ENCODE measurements at regions not wholly inside any gene's neighbourhood (a gene's known extent, or its start where the extent isn't known, plus 50 kb on each side); places are given as distances from the start of the nearest gene placed in this dataset.

DNA sequence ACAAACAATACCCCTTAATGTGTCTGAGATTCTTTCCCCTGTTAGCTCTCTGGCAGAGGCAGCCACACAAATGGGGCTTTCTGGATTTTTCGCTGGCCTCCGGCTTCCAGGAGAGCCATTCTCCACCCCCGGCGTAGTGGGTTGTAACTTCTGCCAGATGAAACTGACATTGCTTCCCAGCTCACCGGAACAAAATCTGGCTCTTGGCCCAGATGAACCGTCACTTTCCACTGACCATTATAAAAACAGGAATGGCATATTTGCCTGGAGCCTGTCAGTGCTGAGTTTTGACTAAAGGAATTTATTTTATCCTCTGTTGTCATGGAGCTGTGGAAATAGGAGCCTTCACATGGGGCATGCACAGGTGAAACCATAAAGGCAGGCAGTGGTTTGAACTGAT lies 120.6 kb upstream of the GPR12 start:
- Histone ChIP-seq H3K27ac (ENCODE audit: low read length) (no peak overlapping the region), H3K4me1 (ENCODE audit: control insufficient read depth, insufficient read depth, low read length) (no peaks in the 10 kb centered on the region), H3K9me3 (ENCODE audit: control insufficient read depth, low read length) (no peaks in the 10 kb centered on the region), H3K27me3 (ENCODE audit: control insufficient read depth, insufficient read depth) (no peaks in the 10 kb centered on the region), H3K4me3 (ENCODE audit: low read length) (no peak overlapping the region)
- DNase-seq (peak in 1 of 3 donors; percentile 20), ATAC-seq (peak in 1 of 2 donors; percentile 40)
- intact Hi-C loops (cut with DNase I): no loop called here
- WGBS: 22% methylated on average over 6 of the region's 6 CpGs

DNA sequence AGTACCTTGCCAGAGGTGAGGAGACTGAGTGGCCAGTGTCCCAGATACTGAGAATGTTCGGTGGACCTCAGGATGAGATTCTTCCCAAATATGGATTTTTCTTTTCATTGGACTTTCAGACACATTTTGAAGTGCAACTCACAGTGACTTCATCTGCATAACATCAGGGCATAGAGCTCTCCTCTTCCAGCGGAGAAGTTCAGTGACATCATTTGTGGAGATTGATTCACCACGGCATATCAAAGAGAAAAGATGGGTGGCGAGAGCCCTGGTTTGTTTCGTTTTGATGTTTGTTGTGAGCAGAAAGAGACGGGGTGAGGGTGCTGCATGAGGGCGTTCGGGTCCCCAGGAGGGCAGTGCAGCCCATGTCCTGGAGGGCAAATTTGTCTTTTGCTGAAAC lies 120.1 kb upstream of the GPR12 start:
- no peaks in the 10 kb centered on the region for H3K9me3 ChIP-seq (ENCODE audit: control insufficient read depth, low read length)
- no peak overlapping the region for H3K4me3 ChIP-seq (ENCODE audit: low read length)
- H3K4me1 ChIP-seq (ENCODE audit: control insufficient read depth, insufficient read depth, low read length): no peaks in the 10 kb centered on the region
- whole genome bisulfite sequencing: 57% methylated on average over 8 of the region's 8 CpGs
- H3K27me3 ChIP-seq (ENCODE audit: control insufficient read depth, insufficient read depth): no peaks in the 10 kb centered on the region
- no peak for DNase-seq
- no peak overlapping the region for H3K27ac ChIP-seq (ENCODE audit: low read length)
- ATAC-seq: no peak
- intact Hi-C loops (cut with DNase I): no loop called here

GRCh38 chr13:26878438-26878837 lies 117.9 kb upstream of the GPR12 start:
- Histone ChIP-seq H3K9me3 (ENCODE audit: control insufficient read depth, low read length) (peaks cover 1% of the 10 kb centered on the region), H3K4me3 (ENCODE audit: low read length) (no peak overlapping the region), H3K4me1 (ENCODE audit: control insufficient read depth, insufficient read depth, low read length) (no peaks in the 10 kb centered on the region), H3K27me3 (ENCODE audit: control insufficient read depth, insufficient read depth) (no peaks in the 10 kb centered on the region), H3K27ac (ENCODE audit: low read length) (no peak overlapping the region)
- ATAC-seq (no peak), DNase-seq (no peak)
- 88% methylated on average over 1 of the region's 1 CpG for WGBS
- intact Hi-C loops (cut with DNase I): no loop called here

- WGBS: 79% methylated on average over 7 of the region's 7 CpGs
- Histone ChIP-seq H3K9me3 (ENCODE audit: control insufficient read depth, low read length) (peaks cover 1% of the 10 kb centered on the region), H3K27me3 (ENCODE audit: control insufficient read depth, insufficient read depth) (no peaks in the 10 kb centered on the region), H3K27ac (ENCODE audit: low read length) (no peak overlapping the region), H3K4me3 (ENCODE audit: low read length) (no peak overlapping the region), H3K4me1 (ENCODE audit: control insufficient read depth, insufficient read depth, low read length) (no peaks in the 10 kb centered on the region)
- intact Hi-C loops (cut with DNase I): loop anchor here (1.0 to 5.0 kb wide), 3 partner anchors 165 to 166 kb away; no protein-coding TSS in a partner anchor
- ATAC-seq (no peak), DNase-seq (no peak)
Measured at GRCh38 chr13:26873386-26873698, 112.8 kb upstream of the GPR12 start.

- no peaks in the 10 kb centered on the region for H3K4me1 ChIP-seq (ENCODE audit: control insufficient read depth, insufficient read depth, low read length)
- H3K27me3 ChIP-seq (ENCODE audit: control insufficient read depth, insufficient read depth): no peaks in the 10 kb centered on the region
- peaks cover 1% of the 10 kb centered on the region for H3K9me3 ChIP-seq (ENCODE audit: control insufficient read depth, low read length)
- 50% methylated on average over 28 of the region's 28 CpGs for WGBS
- H3K27ac ChIP-seq (ENCODE audit: low read length): no peak overlapping the region
- peak in 1 of 2 donors; percentile 45 for ATAC-seq
- peak; percentile 43 to 79 (median 77) for DNase-seq
- no peak overlapping the region for H3K4me3 ChIP-seq (ENCODE audit: low read length)
- intact Hi-C loops (cut with DNase I): loop anchor here (1.0 to 5.0 kb wide), 3 partner anchors 164 to 165 kb away; no protein-coding TSS in a partner anchor
Measured at GRCh38 chr13:26872525-26873385, 112.2 kb upstream of the GPR12 start.

GRCh38 chr13:26867451-26868091 lies 107.0 kb upstream of the GPR12 start:
- intact Hi-C loops (cut with DNase I): no loop called here
- 16% methylated on average over 5 of the region's 5 CpGs for WGBS
- DNase-seq (no peak), ATAC-seq (no peak)
- Histone ChIP-seq H3K4me3 (ENCODE audit: low read length) (no peak overlapping the region), H3K27me3 (ENCODE audit: control insufficient read depth, insufficient read depth) (no peaks in the 10 kb centered on the region), H3K4me1 (ENCODE audit: control insufficient read depth, insufficient read depth, low read length) (no peaks in the 10 kb centered on the region), H3K27ac (ENCODE audit: low read length) (no peak overlapping the region), H3K9me3 (ENCODE audit: control insufficient read depth, low read length) (no peaks in the 10 kb centered on the region)

- no peak for DNase-seq
- Histone ChIP-seq H3K4me3 (ENCODE audit: low read length) (no peak overlapping the region), H3K27ac (ENCODE audit: low read length) (no peak overlapping the region), H3K4me1 (ENCODE audit: control insufficient read depth, insufficient read depth, low read length) (no peaks in the 10 kb centered on the region), H3K27me3 (ENCODE audit: control insufficient read depth, insufficient read depth) (no peaks in the 10 kb centered on the region), H3K9me3 (ENCODE audit: control insufficient read depth, low read length) (no peaks in the 10 kb centered on the region)
- intact Hi-C loops (cut with DNase I): no loop called here
- ATAC-seq: no peak
- WGBS: 66% methylated on average over 5 of the region's 5 CpGs
Measured at GRCh38 chr13:26864576-26864975, 104.0 kb upstream of the GPR12 start.

DNA sequence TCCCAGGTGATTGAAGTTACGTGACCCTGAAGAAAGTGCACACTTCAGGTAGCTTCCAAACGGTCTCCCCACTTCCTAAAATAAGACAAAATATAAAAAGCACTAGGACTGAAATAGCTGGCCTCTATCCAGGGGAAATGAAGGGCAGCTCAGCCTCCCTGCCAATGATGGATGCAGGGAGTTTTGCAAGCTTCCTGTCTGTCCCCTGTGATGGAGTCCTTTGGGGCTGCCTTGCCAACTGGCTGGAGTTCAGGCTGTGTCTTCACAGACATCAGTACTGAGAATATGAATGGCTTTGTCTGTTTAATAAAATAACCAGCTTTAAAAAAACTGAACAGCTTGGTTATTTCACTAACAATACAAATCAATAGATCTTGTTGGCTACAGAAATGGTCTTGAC lies 101.4 kb upstream of the GPR12 start:
- Histone ChIP-seq H3K4me3 (ENCODE audit: low read length) (no peak overlapping the region), H3K27ac (ENCODE audit: low read length) (no peak overlapping the region), H3K27me3 (ENCODE audit: control insufficient read depth, insufficient read depth) (no peaks in the 10 kb centered on the region), H3K9me3 (ENCODE audit: control insufficient read depth, low read length) (no peaks in the 10 kb centered on the region), H3K4me1 (ENCODE audit: control insufficient read depth, insufficient read depth, low read length) (no peaks in the 10 kb centered on the region)
- 37% methylated on average over 2 of the region's 2 CpGs for WGBS
- no peak for ATAC-seq
- no peak for DNase-seq
- intact Hi-C loops (cut with DNase I): no loop called here

DNA sequence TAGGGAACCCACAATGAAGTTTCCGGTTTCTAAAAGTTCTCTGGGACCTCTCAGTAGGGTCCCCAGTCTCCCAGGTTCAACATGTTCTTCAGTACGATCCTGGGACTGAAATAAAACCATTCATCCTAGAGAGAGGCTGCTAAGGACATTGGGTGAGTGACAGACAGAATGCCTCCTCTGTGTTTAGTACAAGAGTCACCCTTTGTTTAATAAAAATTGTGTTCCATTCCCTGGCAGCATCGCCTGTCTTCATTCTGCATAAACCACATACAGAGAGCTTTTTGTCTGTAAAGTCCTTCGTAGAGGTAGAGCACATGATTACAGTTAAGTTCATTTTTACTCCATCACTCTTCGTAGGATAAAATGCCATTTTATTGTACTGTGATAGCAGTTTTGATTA lies 95.3 kb upstream of the GPR12 start:
- intact Hi-C loops (cut with DNase I): no loop called here

DNA sequence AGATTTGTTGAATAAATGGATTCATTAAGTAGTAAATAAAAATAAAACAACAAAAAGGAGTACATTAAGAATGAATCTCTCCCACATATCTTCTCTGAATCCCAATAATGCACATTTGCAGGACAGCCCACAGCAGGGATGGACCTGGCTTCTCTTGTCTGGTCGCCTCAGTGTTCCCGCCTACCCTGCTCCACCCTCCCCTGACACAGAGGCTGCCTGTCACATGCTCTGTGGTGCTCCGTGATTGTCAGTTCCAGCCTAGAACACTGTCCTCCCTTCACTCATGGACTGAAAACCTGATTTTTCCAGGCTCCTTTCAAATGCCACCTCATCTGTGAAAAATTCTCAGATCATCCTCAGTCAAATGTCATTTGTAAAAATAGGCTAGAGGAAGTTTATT lies 94.5 kb upstream of the GPR12 start:
- Histone ChIP-seq H3K4me3 (ENCODE audit: low read length) (no peak overlapping the region), H3K27me3 (ENCODE audit: control insufficient read depth, insufficient read depth) (no peaks in the 10 kb centered on the region), H3K27ac (ENCODE audit: low read length) (no peak overlapping the region), H3K9me3 (ENCODE audit: control insufficient read depth, low read length) (no peaks in the 10 kb centered on the region), H3K4me1 (ENCODE audit: control insufficient read depth, insufficient read depth, low read length) (no peaks in the 10 kb centered on the region)
- intact Hi-C loops (cut with DNase I): no loop called here
- 48% methylated on average over 3 of the region's 3 CpGs for WGBS
- ATAC-seq (no peak), DNase-seq (no peak)

More for the DNA sequence above, 95.3 kb upstream of the GPR12 start:
- no peak overlapping the region for H3K27ac ChIP-seq (ENCODE audit: low read length)
- no peak for ATAC-seq
- WGBS: 69% methylated on average over 5 of the region's 5 CpGs
- no peaks in the 10 kb centered on the region for H3K27me3 ChIP-seq (ENCODE audit: control insufficient read depth, insufficient read depth)
- no peak overlapping the region for H3K4me3 ChIP-seq (ENCODE audit: low read length)
- DNase-seq: no peak
- H3K4me1 ChIP-seq (ENCODE audit: control insufficient read depth, insufficient read depth, low read length): no peaks in the 10 kb centered on the region
- H3K9me3 ChIP-seq (ENCODE audit: control insufficient read depth, low read length): no peaks in the 10 kb centered on the region

GRCh38 chr13:26853323-26853722 lies 92.7 kb upstream of the GPR12 start:
- DNase-seq (no peak), ATAC-seq (no peak)
- Histone ChIP-seq H3K4me3 (ENCODE audit: low read length) (no peak overlapping the region), H3K27ac (ENCODE audit: low read length) (no peak overlapping the region), H3K27me3 (ENCODE audit: control insufficient read depth, insufficient read depth) (no peaks in the 10 kb centered on the region), H3K4me1 (ENCODE audit: control insufficient read depth, insufficient read depth, low read length) (no peaks in the 10 kb centered on the region), H3K9me3 (ENCODE audit: control insufficient read depth, low read length) (no peaks in the 10 kb centered on the region)
- WGBS: 42% methylated on average over 2 of the region's 2 CpGs
- intact Hi-C loops (cut with DNase I): no loop called here

All from right cardiac atrium (tissue), 5 donors.